Lung microvascular endothelial cell (primary cell): ENCODE measurements at regions not wholly inside any gene's neighbourhood (a gene's known extent, or its start where the extent isn't known, plus 50 kb on each side); places are given as distances from the start of the nearest gene placed in this dataset.
"Not testable (repeated sequence)": the region's sequence is repeated elsewhere in the genome, so short reads cannot be mapped to it uniquely, and the experiment has no call there.

Experiments used
- DNase-seq, 2 donors: peaks; one replicate each; pipeline versions ENCODE4 v3.0.0 to v3.0.0-alpha.2; 2010; ENCODE audit warnings: low read depth in 2 of 2

DNA sequence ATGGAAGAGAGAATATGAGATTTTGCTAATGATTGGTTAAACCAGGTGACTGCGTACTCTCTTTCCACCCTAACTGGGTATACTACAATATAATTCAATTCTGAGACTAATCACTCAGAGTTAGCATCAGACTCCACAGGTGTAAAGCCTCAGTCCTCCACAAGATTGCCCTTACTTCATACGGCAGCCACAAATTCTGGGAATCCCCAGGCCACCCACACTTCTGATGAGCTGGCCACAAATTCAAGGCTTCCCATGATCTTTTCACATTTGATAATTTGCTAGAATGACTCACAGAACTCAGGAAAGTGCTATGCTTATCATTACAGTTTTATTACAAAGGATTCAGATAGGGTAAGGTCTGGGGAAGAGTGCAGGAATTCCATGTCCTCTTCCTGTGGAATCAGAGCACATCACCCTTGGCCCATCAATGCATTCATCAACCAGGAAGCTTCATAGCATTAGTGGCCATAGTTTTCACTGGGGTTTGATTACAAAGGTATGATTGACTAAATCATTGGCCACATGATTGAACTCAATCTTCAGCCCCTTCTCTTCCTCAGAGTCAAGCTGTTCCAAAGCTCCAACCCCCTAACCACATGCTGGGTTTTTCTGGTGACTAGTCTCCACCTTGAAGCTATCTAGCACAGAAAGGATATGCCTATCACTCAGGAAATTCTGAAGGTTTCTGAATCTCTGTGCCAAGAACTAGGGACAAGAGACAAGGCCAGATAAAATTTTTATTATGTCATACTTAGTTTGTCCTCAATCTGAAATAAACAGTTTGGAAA is 131.7 kb downstream of the HHIPL2 start:
- DNase-seq, result no peak

DNA sequence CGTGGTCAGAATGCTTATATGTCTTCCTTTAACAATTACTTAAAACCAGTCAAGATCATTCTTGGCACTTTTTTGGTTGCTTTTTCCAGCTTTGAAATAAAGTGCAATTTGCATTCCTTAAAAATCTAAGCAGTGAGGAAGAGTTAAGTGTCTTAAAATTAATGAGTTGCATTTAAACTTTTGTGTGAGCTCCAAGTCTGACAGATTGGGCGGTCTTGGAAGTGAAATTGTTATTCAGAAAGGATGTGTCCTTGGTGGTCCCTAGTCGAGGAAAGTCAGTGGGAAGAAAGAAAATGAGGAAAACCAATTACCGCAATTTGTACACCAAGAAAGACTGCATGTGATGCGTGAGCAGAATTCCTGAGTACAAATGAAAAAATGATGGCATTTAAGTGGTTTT is 132.5 kb downstream of the HHIPL2 start:
- DNase-seq, result no peak

DNA sequence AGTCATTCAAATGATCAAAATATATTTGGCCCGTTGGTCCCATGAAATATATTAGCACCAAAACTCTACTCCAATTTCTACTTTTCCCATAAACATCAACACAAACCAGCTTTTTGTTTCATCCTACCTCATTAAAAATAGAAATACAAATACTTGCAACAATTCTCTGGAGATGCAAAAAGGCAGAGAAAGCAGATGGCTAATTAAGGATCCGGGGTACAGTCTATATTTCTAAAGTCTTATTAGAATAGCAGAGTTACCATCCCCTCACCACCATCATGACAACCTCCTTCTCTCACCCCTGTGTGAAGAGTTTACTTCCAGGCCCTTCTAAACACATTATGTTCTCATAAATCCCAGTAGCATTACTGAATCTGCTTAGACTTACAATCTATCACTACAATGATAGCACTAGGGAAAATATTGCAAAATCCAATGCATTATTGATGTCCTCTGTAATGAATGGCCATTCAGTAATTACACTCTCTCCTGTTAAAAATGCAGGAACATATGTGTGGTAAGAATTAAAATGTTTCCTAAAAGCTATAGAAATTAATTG is 133.8 kb downstream of the HHIPL2 start:
- DNase-seq, result no peak

DNA sequence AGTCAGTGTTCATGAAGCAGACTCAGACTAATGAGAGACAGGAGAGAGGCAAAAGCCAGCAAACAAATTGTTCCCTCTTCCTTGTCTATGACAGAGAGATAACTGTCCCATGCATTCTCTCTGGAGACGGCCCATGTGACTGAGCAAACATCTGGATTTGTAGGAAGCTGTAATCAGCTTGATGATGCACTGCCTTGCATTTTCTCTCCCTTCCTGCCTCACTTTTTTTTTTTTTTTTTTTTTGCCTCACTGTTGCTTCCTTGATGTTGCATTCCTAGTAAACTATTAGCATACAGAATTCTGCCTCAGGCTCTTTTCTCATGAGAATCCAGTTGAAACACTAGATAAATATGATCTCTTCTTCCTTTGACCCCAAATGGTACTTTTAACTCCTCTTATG is 134.5 kb downstream of the HHIPL2 start:
- DNase-seq, result no peak

DNA sequence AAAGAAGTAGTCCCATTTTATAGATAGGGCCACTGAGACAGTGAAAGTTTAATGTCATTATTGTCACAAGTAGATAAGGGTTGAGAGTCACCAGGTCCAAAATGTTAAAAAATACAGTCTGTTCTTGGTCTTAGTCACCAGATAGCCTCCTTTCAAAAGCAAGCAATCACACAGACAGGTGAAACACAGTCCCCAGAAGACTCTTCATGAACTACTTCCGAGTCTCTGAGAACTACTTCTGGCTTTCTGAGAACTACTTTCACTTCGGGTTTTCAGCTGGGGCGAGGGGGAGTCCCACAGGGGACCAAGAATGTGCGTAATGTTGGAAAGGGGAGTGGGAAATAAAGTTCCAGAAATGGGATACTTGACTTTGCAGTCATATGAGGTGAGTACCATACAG is 143.2 kb downstream of the HHIPL2 start:
- DNase-seq, result no peak

DNA sequence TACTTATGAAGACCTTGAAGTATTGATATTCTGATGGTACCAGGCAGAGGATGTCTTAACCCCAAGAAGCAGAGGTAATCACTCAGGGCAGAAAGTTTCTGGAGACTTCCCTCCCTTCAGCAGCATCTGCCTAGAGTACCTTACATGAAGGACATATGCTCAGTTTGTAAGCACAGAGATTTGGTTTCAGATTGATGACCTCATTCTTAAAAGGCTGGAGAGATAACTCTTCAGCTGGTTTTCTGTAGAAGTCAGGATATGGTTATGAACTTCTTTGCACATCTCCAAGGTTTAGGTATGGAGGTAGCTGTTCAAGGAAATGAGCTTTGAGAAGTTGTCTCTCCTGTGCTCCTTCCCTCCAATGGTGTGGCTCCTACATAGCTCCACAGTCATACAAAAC is 148.7 kb downstream of the HHIPL2 start:
- DNase-seq, result no peak

DNA sequence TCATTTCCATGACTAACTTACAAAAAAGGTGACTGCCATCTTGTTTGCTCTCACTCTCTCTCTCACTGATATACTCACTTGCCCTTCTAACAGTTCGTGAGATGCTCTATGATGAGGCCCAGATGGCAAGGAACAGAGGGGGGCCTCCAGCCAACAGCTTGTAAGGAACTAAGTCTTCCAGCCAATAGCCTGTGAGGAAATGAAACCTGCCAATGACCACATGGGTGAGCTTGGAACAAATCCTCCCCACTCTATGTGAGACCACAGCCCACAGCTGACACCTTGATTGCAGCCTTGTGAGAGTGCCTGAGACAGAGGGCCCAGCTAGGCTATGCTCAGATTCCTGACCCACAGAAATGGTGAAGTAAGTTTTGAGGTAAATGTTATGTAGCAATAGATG is 153.7 kb downstream of the HHIPL2 start:
- DNase-seq, result no peak

DNA sequence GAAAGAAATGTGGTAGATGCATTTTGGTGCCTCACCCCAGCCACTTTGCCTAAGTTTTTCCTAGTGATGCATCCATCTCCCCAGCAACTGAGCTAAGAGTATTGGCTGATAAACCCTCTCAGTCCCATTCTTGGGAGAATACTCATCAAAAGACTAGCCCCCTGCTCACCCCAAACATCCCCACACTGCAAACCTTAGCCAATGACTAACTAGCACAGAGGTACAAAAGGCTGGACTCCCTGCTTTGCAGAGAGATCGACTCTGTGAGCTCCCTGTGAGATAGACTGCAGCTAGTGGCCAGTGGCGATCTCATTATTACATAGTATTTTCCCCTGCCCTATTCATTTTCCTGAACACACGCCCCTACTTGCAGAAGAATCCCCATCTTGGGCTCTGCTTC is 155.3 kb downstream of the HHIPL2 start:
- no peak for DNase-seq

DNA sequence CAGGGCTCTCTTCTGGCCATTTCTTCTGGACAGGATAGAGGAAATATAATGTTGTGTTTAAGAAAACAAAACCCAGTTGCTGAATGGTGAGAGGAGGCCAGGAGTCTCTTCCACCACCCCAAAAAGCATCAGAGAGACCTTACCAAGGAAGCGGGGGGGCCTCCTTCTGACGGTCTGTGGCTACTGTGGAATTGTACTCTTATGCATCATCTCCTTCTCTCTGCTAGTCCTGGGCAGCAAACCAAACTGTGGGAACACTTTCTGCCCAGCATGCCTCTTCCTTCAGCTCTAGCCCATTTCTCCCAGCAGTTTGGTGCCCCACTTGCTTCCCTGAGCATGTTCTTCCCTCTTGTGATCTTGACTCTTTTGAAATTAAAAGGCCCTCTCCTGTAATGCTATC is 157.7 kb downstream of the HHIPL2 start:
- DNase-seq, result no peak

DNA sequence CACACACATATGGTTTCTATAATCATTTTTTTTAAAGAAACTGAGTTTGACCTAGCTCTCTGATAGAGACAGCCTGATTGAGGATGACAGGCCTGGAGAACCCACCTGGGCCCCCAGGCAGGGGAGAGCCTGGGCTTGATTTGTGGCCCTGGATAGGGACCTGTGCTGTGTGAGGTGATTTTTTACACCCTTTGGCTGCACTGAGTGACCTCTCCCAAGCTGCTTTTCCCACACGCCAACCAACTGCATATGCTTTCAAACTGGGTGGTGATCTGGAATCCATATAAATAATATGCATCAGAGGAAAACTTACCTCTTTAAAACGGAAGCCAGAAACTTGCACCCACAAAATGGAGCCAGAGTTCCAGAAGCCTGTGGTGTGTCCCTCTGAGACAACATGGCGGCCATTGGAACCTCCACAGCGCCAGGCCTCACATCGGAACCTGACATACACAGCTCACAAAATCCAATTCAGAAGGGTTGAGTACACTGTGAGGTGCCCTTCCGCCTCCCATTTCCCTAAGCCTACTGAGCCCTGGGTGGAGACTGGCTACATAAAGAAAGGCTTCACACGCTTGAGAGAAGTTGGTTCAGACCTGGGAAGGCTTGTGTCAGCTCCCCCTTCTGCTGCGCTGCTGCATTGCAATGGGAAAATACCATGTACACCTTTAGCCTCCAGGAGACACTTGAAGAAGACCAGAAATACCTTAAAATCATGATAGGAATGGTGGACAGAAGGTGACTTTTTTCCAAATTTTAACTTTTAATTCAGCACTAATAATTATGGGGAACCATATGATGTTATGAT is 160.7 kb downstream of the HHIPL2 start:
- DNase-seq, result no peak

DNA sequence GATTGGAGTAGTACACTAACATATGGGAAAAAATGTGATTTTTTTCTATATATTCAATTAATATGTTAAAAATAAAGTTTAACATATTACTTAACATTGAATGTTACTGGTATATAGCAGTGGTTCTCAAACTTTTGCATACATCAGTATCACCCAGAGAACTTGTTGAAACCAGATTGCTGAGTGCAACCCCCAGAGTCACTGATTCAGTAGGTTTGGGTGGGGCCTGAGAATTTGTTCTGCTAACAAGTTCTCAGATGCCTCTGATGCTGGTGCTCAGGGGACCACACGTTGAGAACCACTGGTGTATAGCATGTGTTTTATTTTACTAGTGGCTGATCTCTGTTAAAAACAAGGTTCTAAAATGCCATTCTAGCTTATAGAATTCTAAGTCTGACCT is 161.9 kb downstream of the HHIPL2 start:
- no peak for DNase-seq

DNA sequence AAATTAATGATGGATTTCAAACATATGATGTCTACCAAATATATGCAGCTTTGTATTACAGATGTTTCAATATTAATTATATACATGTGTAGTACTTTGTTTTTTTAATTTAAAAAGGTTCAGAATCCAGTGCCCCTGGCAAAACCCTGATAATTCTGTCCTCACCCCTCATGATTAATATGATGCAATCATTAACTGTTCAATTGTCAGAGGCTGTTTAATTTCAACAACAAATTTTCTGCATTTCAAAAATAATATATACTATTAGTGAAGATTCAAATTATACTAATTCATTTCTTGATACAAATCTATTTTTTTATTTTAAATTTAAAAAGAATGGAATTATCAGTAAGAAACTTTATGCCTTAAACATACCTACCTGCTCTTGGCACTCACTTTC is 162.6 kb downstream of the HHIPL2 start:
- DNase-seq, result no peak

DNA sequence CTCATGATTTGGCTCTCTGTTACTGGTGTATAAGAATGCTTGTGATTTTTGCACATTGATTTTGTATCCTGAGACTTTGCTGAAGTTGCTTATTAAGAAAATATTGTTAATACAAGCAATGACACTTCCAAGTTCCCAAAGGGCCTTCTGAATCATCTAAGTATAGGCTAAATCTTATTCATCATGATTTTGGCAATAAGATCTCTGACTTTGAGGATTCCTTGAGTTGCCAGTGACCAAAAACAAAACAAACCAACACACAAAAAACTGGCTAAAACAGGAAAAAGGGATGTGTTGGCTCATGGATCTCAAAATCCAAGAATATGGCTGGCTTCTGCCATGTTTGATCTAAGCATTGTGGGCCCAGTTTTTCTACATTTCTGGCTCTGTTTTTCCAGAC is 163.4 kb downstream of the HHIPL2 start:
- no peak for DNase-seq

DNA sequence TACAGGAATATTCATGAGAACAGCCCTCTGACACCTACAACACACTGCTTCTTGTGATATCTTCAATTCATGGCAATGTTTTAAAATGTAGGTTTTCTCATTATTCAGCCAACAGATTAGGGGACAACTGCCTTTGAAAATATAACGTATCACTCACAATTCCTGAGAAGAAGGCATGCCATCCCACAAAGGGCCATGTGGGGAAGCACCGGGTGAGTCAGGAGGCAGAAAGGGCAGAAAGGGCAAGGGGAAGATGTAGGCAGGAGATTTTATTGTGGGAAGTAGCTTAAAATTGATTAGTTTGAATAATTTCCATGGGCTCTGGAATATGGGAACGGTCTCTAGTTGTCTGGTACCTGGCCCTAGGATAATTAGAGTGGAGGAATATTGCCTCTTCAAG is 165.7 kb downstream of the HHIPL2 start:
- no peak for DNase-seq

DNA sequence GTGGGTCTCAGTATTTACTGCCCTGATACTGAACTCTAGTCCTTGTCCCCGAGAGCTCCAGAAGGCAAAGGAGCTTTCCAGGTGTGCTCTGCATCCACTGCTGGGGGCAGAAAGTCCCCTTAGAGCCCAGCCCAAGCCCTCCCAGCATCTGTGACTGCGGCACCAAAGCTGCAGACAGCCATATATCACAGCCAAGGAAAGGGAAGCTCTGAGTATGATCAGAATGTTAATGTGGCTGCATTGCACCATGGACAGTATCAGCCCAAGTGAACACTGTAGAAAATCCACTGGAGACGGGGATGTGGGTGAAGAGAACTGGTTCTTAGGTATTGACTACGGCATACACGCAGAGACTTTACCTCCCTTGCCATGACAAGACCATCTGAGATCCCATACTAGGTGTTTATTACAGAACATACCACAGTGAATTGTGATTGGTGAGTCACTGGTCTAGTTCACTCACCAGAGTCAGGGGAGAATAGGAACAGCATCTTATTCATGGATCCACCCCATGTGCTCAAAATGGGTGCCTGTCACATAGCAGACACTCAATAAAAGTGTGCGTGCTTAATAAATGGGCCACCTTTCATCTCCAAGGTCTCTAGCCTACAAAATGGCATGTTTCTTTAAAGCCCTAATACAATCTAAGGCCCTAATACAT is 170.3 kb downstream of the HHIPL2 start:
- DNase-seq, result no peak

DNA sequence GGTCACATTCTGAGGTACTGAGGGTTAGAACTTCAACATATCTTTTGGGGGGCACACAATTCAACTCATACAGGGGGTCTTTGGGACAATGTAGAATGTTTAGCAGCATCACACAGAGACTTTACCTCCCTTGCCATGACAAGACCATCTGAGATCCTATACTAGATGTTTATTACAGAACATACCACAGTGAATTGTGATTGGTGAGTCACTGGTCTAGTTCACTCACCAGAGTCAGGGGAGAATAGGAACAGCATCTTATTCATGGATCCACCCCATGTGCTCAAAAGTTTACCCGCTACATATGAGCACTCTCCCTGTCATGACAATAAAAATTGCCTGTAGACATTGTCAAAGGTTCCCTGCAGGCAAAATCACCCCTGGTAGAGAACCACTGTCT is 171.1 kb downstream of the HHIPL2 start:
- DNase-seq, result not testable (repeated sequence)

DNA sequence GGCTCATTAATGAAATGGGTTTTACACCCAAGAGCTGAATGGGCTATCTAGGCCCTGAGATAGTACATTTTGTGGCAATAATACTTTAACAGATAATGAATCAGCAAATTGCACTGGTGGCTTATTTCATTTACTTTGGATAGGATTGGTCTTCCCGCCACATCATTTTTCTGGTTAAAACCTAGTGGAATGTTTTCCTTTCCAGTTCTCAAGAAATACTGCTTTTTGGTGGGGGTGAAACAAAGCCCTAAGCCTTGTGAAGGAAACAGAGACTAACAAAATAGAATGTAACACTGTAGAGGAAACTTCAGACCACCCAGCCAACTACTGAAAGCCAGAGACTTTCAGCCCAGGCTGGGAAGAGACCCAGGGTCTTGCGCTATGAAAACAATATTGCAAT is 172.2 kb downstream of the HHIPL2 start:
- DNase-seq, result no peak

DNA sequence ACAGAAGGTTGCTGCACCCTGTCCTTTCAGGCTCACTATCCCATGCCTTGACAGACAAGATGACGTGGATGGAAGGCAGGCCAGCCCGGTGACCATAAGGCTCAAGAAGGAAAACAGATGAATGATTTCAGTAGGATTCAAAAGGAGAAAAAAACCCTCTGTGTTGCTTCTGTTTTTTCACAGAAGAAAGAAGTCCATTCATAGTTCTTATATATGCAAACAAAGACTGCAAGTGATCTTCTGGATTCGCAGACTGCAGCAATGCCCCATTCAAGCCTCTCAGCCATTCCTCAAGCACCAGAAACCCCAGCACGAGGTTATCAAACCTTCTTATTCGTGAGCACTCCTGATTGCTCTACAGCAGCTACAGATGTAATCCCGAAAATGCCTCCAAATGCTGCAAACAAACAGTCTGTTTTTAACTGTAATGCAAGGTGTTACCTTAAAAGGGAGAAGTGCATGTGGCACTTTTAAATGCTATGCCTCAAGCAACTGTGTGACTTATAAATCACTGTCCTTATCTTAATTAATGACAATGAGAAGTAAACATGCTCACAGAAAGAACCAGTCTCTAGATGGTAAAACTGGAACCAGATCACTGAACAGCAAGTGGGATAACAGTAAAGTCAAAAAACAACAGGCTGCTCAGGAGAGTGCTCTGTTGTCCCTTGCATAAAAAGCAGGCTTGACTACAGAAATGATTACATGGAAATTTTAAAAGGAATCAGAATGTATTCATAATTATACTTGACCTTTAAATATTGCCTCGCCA is 173.9 kb downstream of the HHIPL2 start:
- DNase-seq, result no peak

DNA sequence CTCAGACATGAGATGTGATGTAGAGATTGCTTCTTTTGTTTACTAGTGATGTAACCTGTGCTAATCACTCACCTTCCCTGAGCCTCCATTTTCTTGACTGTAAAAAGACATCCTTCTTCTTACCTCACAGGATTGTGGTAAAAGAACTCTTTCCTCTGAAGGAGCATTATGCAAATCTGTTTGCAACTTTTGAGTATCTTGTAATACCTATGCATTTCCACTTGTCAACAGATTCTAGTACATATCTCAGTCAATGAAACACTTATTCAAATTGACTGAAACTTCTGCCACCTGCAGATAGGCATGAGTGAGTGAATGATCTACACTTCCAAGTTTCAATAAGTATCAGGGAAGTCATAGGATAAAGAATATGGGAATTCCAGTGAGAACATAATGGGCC is 174.7 kb downstream of the HHIPL2 start:
- DNase-seq, result no peak

DNA sequence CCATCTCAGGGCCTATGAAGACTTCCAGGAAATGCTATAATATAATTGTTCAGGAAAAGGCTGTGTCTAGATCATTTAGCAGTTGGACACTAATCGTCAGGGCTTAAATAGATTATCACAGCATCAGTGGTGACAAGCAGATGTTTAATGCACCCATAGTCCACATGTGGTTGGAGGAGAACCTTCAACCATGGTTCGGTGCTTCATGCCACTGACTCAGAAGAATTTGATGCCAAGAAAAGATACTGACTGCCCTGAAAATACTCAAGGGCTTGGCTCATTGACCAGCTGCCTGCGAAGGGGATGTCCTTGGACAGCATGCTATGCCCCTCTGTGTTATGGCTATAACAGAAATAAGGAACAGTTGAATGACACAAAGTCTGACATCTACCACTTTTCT is 175.7 kb downstream of the HHIPL2 start:
- no peak for DNase-seq

DNA sequence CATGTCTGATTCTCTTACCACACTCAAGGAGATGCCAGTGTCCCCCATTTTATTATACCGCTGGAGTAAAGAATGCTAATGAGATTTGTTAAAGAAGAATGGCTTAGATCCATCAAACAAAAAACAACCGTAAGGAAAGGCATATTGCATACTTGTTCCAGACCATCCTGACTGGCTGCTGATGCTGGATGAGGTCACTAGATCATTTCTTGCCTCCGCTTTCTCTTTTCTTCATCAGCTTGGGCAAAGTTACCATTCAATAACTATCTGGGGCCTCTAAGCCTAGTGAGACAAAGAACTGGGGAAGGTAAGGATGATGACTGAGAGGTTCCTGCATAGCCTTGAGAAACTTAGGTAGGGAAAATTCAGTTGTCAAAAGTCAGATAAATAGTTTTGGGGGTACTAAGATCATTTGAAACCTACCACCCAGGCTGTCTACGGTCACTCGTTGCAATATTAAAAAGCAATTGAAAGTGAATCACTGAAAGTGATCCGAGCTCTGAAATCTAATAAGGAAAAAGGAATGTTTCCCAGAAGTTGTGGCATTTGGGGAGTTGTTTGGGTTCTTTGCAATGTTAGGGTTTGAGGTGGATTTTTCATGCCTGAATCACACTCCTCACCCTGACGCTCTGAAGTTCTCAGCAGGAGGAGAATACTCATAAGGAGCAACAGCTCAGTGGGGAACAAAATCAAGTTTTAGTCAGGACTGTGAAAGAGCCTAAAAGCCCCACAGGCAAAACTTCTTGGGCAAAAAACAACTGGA is 176.8 kb downstream of the HHIPL2 start:
- DNase-seq, result no peak
